SW480 (cell line): ENCODE measurements at regions not wholly inside any gene's neighbourhood (a gene's known extent, or its start where the extent isn't known, plus 50 kb on each side); places are given as distances from the start of the nearest gene placed in this dataset.
"Not testable (repeated sequence)": the region's sequence is repeated elsewhere in the genome, so short reads cannot be mapped to it uniquely, and the experiment has no call there.

Source experiments
- DNase-seq: peaks from one replicate; pipeline ENCODE4 v3.0.0-alpha.2; 2016; ENCODE audit warnings: low spot score

DNA sequence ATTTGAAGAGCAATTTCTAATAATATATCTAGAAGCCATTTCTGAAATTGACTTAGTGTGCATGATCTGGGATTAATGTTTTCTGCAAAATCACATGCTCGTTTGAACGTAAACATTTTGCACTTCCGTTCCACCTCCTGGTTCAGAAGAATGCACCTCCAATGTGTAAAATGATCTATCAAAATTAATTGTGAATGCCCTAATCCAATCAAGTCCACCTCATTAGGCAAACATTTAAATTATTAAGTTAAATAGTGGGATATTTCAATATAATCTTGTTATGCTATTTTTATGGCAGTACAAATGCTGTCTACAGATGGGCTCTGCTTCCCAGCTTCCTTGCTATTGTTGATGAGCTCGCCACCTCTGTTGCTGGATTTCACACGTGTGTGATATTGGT is 542.5 kb downstream of the INSC start:
- DNase-seq, result no peak

DNA sequence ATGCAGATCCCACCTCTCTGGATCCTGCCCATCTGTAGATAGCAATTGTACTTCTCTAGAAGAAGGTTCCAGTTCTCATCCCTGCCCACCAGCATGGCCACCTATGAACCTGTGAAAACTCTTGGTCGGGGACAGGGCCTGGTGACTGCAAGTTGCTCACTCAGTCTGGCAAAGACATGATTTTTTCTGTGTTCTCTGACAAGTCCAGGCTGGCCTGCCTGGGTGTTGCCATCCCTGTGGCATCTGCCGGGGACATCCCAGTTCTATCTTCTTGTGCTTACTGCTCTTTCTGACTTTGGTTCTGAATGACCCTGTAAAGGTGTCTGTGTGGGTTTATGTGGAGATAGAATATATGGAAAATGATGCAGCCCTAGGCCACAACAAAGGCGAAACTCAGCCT is 545.8 kb downstream of the INSC start:
- DNase-seq, result no peak

DNA sequence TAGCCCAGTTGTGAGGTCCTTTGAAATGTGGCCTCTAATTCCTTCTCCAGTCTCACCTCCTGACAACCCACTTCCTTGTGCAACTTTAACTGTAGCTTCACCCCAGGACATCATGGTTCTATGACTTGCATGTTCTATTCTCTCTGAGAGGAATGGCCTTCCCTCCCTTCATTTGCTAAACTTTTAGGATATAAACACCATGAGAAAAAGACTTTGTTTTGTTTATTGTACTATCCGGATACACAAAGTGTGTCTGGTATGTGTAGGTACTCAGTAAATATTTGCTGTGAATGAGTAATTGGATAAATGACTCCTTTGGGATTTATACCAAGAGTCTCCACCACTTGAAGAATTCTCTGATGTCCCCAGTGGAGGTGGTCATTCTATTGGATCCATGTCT is 547.6 kb downstream of the INSC start:
- no peak for DNase-seq

DNA sequence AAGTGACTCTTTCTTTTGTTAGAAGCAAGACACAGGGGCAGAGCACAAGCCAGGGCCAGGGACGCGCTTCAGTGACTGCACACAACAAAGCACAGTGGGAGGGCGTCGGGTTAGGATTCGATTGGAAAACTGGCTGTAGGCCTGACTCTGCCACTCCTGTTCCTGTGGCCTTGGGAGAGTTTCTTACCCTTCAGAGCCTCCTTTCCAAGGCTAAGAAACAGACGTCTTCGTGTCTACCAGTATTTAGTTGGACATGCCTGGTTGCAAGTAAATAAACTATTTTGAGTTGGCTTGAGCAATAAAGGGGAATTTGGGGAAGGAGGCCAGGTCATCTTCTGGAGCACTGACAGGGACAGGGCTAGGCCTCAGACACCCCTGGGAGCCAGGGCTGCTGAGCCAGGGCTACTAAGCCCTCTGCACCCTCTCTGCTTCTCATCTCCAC is 549.1 kb downstream of the INSC start:
- no peak for DNase-seq

DNA sequence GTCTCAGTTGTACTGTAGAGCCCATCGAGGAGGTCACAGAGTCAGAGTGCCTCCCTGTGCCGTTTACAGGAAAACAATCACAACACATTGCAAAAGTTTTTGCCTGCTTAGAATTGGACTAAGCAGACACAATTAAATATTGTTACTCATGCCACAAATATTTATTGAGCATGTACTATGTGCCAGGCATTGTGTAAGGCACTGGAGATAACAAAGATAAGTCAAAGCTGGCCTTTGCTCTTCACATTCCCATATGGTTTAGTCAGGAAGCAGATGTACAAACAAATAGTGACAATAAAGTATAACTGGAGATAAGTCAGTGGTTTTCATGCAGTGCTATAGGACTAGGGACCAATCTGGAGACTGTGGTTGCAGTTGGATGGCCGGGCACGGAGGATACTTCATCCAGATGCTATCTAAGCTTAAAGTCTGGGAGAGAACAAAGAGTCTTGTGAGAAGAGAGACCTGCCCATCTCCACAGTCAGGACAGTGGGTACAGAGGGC is 550.7 kb downstream of the INSC start:
- DNase-seq, result peak; percentile 40

DNA sequence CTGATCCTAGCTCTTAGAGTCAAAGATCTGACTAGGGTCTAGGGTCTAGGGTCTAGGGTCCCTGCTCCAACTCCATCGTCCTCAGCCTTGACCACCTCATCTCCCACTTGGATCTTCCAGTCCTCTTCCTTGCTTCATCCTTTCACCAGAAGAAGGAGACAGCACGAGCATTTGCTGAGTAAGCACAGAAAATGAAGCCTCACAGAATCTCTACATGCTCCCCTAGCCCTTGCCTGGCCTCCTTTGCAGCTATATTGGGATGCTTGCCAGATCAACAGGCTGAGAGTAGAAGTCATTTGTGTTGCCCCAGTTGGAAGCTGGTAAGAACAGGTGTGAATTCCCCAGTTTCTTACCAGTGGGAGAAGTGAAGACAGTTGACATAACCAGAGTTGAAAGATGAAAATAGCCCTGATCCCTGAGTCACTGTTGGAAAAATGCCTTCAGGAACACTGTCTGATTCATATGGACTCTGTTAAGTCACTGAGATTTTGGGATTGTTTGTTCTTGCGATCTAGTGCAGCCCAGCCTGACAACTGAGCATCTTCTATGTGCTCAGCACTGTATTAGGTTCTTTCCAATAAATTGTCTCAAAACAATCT is 552.5 kb downstream of the INSC start:
- no peak for DNase-seq

DNA sequence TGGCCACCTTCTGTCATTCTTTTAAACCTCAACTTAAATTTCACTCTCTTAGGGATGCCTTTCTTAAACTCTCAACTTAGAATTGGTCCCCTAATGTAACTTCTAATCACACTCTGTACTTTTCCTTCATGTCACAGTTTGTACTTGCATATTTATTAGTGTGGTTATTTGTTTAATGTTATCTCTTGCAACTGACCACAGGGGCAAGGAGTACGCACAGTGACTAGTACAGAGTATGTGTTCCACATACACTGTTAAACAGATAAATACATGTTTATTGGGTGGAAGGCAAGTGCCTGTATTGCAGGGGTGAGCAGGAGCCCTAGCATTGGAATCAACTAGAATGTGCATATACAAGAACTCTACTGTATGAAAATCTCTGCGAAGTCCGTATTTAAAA is 554.0 kb downstream of the INSC start:
- no peak for DNase-seq

DNA sequence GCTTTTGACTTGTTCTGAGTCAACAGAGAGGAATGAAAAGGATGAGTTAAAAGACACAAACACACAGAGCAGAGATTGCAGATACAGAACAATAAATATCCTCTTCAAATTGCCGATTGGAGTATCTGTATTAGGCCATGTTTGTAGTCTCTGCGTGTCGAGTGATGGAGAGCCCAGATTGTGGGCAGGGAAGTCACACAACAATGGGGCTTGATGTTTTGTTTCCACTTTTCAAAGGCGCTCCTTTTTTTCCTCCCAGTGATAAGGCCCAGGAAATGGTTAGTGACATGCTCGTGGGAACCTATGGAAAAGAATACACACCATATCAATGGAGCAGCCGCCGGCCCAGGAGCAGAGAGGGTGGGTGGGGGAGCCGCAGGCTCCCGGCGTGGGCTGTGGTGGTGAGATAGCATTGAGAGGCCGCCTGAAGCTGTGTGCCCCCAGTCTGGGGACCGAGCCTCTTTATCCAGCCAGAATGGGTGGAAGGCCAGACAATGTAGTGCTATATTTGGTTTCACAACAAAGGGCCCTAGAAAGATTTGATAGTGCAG is 555.9 kb downstream of the INSC start:
- DNase-seq, result no peak

DNA sequence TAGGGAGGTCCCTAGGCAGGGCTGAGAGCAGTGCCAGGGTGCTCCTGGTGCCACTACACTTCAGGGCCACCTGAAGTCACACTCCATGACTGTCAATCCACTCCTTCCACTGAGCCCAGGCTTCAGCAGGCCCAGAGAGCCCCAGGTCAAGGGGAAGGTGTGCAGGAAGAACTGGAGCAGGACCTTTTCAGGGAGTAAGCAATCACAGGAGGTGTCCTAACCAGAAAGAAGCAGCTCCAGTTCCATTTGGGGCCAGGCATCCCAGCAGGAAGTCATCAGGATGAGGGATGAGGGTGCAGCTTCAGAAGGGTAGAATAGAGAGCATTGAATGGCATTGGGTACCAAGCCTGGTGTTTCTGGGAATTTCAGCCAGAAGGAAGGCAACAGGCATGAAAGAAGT is 556.5 kb downstream of the INSC start:
- DNase-seq, result no peak

DNA sequence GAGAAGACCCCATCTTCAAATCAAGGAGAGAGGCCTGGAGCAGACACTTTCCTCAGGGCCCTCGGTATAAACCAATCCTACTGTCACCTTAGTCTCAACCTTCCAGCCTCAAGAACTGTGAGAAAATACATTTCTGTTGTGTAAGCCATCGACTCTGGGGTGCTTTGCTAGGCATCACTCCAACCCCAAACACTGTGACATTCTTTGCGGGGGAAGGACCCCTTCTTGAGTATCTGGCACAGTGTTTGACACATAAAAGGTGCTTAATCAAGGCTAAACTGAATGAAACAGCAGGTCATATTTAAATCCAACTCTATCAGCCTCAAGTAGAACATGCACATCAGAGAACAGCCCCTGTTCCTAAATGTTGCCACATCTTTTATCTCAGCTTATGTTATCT is 558.1 kb downstream of the INSC start:
- no peak for DNase-seq

DNA sequence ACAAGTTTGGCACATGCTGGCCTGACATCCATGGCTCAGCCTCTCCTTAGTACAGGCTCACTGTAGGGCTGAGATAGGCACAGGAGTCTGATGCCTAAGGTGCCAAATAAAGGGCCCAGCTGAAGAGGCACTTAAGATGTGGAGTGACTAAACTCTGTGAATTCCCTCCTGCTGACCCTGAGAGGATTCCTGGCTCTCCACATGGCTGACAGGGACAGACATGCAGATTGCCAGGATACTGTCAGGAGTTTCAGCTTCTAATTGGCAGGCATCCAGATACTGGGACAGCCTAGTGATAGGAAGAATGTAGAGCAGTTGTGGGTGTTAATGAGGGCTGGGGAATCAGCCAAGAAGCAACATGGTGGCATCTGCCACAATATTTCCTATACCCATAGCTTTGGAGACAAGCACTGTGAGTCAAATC is 558.7 kb downstream of the INSC start:
- no peak for DNase-seq

DNA sequence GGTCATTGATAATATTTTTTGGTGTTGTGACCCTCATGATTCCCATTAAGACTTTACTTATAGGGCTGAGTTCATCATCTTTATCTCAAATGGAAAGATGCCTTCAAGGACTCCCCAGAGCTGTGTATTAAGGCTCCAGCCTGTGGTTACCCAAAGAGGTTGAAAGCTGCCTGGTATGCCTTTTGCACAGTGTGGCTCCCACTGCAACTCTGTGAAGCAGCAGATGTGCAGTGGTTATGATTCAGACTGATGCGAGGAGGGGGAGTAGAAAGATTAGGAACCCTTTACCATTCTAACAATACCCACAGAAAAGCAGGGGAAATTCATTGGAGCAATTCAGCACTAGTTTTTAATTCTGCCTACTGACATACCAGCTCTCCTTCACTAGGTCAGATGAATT is 560.0 kb downstream of the INSC start:
- DNase-seq, result no peak

DNA sequence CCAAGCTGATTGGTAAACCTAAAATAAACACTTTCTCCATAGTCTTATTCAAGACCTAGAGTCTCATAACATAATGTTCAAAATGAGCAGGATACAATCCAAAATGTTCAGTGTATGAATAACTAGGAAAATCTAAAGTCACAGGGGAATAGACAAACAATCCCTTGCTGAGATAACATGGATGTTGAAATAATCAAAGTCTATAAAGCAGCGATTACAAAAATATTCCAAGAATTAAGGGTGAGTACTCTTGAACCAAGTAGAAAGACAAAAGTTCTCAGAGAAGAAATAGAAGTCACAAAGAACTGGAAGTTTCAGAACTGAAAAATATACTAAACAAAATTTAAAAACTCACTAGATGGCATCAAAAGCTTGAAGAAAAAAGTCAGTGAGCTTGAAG is 561.0 kb downstream of the INSC start:
- no peak for DNase-seq

DNA sequence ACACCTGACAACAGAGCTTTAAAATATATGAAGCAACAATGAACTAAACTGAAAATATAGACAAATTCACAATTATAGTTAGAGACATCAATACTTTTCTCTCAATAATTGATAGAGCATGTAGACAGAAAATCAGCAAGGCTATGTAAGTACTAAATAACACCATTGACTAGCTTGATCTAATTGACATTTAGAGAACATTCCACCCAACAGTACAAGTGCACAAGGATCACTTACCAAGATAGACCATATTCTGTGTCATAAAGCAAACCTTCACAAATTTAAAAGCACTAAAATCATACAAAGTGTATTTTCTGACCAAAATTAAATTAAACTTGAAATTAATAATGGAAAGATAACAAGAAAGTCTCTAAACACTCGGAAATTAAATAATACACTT is 562.5 kb downstream of the INSC start:
- DNase-seq, result no peak

DNA sequence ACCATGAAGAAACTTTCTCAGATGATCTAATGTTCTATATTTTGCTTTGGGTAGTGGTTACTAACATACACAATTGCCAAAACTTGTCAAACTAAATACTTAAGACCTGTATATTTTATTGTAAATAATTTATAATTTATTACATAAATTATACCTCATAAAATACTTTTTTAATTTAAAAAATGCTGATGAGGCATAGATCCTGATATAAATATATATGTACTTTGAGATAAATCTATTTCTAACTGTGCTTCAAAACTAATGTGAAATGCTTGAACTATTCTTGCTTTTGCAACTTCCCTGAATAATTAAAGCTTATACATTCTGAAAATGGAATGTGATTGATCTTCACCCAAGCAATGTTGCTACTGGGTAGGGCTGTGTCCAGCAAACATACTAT is 568.8 kb downstream of the INSC start:
- no peak for DNase-seq

DNA sequence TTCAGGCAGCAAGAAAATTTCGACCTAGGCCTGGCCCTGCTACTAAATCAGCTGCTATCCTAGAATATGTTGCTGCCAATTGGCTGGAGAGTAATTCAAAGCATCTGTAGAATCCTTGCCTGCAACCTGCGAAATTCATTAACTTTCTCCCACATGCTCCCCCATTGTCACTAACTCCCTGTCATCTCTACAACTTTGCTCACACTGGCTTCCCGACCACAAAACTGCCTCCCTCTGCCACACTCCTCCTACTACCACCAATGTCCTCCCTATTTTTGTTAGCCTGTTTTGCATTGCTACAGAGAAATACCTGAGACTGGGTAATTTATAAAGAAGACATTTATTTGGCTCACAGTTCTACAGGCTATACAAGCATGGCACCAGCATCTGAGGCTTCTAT is 570.6 kb downstream of the INSC start:
- no peak for DNase-seq

DNA sequence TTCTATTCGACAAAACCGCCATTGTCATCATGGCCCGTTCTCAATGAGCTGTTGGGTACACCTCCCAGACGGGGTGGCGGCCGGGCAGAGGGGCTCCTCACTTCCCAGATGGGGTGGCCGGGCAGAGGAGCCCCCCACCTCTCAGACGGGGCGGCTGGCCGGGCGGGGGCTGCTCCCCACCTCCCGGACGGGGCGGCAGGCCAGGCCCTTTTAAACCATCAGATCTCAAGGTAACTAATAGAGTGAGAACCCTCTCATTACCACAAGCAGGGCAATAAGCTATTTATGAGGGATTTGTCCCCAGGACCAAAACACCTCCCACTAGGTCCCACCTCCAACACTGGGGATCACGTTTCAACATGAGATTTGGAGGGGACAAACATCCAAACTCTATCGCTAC is 571.5 kb downstream of the INSC start:
- not testable (repeated sequence) for DNase-seq

DNA sequence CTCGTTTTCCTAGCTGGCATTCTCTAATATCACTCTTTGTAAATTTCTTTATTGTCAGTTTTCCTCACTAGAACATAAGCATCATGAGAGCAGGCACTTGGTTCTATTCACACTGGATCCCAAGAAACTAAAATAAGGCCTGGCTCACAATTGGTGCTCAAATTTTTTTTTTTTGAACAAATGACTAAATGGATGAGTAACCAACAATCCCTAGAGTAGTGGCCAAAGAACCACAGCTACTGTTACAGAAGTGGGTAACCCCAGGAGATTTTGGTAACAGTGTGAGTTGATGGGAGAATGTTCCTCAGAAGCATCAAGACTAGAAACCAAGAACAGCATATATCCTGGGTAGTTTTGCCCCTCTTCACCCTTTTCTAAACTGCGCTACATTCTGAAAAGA is 572.6 kb downstream of the INSC start:
- DNase-seq, result no peak

DNA sequence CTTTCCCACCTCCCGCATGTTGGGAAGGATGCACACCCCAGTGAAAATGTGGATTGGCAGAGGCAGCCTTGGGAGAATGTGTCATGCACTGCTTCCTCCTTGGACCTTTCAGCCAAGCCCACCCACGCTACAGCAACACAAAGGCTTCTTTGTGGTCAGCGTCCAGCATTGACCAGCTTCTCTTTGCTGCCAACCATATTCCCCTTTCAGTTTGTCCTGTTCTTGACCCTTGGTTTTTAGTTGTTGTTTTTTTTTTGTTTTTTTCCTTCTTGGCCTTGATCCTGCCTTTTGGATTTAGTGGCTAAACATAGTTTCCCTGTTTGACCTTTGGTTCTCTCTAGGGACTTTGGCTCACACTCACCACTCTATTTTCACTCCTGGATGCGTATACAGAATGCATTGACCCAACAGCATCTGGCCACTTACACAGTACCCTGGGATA is 573.6 kb downstream of the INSC start:
- DNase-seq, result peak; percentile 53

DNA sequence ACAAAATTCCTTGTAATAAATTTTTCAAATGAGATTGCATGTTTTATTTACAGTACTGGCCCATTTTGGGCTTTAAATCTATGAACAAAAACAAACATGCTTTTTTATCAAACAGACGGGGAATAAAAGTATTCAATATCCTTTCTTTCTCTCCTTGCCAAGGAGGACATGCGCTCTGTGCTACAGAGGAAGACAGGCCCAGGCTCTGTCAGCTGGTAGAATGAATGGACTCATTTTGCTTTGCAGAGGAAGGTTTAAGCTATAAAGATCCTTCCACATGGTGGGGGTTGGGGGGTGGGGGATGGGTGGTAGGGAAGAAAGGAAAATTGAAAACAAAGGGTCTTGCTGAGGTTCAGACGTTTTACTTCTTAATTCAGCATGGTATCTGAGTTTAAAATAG is 575.6 kb downstream of the INSC start:
- DNase-seq, result no peak

DNA sequence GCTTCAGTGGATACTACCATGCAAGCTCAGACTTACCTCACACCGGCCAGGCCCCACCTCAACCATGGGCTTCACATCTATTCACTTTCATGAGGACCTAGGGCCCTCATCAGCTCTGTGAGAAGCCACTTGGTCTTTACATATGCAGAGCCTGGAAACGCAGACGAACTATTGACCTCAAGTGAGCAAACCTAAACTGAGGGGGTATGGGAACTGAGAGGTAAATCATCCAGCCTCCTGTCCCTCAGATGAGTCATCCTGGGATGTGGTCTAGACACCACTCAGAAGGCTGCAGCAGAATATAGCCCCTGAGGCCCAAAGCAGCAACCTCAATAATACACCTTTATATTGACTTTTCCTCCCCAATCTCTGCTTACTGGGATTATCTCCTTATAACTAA is 578.0 kb downstream of the INSC start:
- DNase-seq, result peak; percentile 83

DNA sequence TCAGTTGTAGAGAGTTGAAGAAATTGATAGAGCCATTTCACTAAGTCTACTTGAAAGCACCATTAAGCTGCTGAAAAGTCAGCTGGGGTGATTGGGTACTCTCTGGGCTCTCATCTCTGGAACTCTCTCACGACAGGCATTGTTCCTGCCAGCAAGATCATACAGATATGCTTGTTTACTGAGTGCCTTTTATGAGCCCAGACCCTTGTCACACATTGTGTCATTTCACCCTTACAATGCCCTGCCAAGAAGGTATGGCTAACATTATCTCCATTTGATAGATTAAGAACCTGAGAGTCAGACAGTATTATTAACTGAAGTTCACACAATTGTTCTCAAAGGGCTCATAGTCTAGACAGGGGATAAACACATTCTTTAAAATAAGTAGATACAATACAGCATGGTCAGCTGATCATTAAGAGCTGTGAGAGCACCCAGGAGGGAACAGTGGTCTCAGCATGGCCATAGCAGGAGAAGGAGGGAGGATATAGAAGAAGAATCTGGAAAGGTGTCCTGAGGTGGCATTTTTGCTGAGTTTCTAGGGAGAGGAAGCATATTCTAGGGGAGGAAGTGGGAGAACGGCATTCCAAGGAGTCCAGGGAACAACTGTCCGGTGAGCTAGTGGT is 580.5 kb downstream of the INSC start:
- DNase-seq, result no peak

DNA sequence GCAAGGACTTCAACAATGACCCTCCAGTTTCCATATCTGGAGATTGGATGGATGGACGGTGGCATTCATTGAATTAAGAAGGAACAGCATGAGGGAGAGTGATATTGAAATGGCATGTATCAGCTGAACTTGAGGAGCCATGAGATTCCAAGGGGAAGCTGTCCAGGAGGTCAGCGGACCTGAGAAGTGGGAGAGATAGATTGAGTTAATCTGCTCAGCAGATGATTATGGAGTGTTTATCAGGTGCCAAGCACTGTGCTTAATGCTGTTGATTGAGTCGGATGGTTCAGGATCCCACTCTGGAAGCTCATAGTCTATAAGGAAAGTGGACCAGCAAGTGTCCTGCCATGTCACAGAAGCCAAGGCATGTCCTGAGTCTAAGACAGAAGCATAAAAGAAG is 581.3 kb downstream of the INSC start:
- DNase-seq, result no peak
